Occipital lobe (tissue), 1 donor: ENCODE measurements at regions not wholly inside any gene's neighbourhood (a gene's known extent, or its start where the extent isn't known, plus 50 kb on each side); places are given as distances from the start of the nearest gene placed in this dataset.
"Not testable (repeated sequence)": the region's sequence is repeated elsewhere in the genome, so short reads cannot be mapped to it uniquely, and the experiment has no call there.

ENCODE experiments used
- DNase-seq: peaks from one replicate; lab custom pipeline; 2025; lab: John Stamatoyannopoulos, UW

DNA sequence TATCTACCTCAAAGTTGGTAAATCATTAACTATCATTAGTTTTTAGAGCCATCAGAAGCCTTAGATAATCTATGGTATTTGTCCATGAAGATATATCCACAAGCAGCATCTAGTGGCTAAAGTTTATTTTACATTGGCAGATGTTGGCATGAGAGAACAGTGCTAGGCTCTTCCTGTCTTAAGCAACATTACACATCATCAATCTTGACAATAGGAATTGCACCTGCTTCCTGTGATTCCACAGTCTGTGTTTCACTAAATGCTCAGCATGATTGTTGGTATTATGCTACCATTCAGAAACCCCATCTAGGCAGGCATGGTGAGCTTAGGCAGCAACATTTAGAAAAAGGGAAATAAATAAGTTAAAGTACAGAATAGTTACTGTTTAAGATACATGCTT, 246.6 kb downstream of the SLCO4C1 start:
- no peak for DNase-seq

DNA sequence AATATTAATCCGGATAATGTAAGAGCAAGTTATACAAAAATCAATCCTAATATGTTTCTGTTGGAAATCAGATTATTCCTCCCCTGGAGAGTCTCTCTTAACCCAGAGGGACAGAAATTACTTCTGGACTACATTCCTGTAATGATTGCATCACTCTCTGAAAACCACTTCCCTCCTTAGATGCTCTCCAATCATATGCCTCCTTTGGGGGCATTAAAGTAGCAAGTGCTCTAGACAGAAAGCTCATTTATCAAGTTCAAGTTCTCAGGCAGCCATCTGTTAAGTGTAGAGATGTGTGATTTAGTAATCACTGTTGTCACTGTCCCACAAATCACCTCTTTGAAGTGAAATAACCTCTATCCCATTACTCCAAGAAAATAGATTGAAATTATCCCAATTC, 247.1 kb downstream of the SLCO4C1 start:
- DNase-seq = no peak

DNA sequence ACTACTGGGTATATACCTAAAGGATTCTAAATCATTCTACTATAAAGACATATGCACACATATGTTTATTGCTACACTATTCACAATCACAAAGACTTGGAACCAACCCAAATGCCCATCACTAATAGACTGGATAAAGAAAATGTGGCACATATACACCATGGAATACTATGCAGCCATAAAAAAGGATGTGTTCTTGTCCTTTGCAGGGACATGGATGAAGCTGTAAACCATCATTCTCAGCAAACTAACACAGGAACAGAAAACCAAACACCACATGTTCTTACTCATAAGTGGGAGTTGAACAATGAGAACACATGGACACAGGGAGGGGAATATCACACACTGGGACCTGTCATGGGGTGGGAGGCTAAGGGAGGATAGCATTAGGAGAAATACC, 249.0 kb downstream of the SLCO4C1 start:
- DNase-seq = not testable (repeated sequence)

DNA sequence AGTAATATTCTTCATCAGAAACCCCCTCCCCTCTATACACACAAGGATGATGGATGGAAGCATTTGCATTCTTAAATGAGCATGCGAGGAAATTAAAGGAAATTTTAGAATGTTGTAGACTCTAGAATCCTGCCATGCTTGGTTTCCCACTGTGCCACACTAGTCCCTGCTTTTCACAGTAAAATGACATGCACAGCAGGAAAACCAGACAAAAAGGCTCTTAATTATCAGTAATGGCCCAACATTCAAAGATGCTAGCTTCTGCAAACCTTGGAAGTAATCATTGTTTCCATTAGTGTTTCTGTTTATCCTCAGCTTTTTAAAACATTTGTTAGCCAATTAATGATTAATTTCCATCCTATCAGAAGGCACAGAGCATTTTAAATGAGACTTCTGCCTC, 255.8 kb downstream of the SLCO4C1 start:
- no peak for DNase-seq

DNA sequence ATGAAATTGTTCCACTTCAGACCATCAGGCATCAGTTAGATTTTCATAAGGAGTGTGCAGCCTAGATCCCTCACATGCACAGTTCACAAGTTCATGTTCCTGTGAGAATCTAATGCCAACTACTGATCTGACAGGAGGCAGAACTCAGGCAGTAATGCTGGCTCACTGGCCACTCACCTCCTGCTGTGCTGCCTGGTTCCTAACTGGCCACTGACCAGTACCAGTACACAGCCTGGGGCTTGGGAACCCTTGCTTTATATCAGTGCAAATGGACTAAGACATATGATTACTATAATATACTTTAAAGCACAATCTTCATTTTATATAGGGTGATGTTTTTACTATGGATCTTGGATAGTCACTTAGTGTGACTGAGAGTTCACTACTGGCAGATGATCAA, 259.2 kb downstream of the SLCO4C1 start:
- no peak for DNase-seq

DNA sequence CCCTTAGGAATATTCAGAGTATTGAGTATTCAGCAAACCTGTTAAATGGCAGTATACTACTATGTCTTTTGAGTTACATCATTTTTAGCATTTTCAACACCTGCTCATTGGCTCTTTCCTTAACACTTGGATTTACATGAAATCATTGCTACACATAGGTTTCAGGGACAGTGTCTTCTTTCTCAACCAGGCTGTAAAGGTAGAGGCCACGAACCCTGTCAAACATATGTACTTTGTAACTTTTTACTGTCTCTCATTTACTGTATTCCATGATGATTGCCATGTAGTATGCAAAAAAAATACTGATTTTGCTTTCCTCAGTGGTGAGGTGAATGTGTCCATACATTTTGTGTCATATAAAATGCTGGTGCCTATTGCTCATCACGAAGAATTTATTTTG, 264.4 kb downstream of the SLCO4C1 start:
- no peak for DNase-seq

DNA sequence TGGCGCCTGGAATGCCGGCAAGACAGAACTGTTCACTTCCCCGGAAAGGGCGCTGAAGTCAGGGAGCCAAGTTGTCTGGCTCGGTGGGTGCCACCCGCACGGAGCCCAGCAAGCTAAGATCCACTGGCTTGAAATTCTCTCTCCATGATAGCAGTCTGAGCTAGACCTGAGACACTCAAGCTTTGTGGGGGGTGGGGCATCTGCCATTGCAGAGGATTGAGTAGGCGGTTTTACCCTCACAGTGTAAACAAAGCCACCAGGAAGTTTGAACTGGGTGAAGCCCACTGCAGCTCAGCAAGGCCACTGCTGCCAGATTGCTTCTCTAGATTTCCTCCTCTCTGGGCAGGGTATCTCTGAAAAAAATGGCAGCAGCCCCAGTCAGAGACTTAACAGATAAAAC, 277.4 kb downstream of the SLCO4C1 start:
- no peak for DNase-seq

DNA sequence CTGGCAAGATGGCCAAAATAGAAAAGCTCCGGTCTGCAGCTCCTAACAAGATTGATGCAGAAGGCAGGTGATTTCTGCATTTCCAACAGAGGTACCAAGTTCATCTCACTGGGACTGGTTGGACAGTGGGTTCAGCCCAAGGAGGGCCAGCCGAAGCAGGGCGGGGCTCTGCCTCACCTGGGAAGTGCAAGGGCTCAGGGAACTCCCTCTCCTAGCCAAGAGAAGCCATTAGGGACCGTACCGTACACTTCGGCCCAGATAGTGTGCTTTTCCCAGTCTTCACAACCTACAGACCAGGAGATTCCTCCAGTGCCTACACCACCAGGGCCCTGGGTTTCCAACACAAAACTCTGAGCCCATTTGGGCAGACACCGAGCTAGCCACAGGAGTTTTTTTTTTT, 277.8 kb downstream of the SLCO4C1 start:
- DNase-seq = no peak

DNA sequence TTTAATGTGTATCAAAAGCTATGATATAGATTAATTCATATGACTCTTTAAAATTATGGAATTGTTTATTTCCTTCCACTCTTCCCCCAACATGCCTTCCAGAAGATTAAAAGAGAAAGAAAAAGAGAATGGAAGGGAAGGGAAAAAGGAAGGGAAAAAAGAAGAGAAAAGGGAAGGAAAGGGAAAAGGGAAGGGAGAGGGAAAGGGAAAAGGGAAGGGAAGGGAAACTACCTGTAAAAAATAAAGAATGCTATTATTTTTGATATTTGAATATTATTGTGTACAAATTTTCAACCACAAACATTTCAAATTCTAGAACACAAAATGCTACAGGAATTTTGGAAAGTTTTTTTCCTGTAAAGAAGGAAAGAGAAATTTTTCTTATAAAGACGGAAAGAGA, 281.7 kb downstream of the SLCO4C1 start:
- DNase-seq = no peak

DNA sequence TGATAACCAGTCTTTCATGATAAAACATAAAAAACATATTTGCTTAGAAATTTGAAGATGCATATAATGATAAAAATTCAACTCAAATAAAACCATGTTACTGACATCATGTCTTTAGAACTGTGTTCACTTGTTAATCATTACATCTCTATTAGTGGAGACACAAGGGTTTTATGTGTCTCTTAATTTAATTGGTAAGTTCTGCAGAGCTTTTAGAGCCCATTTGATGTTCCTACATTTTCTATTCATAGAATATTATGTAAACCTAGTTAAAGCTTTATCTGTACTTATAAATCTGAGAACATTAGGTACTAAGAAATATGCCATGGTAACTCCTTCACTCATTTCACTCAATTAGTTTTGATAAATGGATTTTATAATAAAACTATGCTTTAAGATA, 285.4 kb downstream of the SLCO4C1 start:
- no peak for DNase-seq

DNA sequence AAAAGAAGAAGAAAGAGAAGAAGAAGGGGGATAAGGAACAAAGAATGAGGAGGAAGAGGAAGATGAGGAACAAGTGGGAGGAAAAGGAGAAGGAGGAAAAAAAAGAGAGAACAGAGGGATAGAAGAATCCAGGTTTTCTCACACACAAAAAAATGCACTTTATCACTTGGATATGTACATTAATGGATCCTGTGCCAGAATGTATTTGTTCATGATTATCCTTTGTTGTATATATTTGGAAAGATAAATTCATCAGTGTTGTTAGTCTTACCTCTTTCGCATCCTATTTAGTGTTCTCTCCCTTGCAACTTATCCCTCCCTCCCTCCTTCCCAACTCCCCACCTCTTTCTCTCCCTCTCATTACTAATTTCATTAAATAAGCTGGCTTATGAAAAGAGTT, 298.8 kb downstream of the SLCO4C1 start:
- no peak for DNase-seq

DNA sequence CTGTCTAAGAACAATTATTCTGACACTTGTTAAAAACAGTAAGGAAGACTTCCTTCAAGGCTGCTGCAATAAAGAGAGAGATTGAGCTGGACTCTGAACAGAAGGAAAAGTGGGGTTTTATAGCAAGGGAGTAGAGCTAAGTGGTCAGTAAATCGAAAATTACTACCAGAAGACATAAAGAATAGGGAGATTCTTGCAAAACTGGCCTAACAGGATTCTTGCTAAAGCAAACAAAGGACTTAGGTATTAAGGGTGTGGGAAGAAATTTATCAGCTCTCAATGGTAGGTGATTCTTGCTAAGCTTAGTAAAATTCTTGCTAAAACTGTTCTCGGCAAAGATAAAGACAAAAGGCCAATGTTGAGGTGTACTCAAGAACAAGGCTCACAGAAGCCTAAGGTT, 300.5 kb downstream of the SLCO4C1 start:
- DNase-seq = no peak

DNA sequence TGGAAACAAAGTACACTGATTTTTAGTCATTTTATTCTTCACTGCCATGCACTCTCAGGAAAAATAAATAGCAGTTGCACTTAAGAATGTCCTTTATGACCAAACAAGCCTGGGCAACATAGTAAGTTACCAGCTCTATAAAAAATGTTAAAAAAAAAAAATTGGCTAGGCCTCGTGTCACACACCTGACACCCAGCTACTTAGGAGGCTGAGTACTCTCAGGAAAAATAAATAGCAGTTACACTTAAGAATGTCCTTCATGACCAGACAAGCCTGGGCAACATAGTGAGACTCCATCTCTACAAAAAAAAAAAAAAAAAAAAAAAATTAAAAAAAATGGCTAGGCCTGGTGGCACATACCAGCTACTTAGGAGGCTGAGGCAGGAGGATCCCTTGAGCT, 304.6 kb downstream of the SLCO4C1 start:
- no peak for DNase-seq

DNA sequence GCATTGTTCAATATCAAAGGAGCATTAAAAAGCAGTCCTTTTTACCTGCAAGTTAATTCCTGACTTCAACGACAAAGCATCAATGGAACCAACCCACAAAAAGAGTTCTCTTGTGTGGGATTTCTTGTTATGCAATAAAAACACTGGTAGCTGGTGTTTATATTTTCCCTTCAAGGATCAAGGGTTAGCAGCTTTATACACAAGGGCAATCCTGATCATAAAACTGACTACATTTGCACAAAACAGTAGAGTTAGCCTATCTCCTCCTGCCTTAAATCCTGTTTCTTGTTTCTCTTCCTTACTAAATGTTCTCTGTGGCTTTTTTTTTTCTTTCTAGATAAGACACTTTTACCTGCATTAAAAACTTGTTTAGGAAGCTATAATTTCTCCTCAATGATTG, 306.4 kb downstream of the SLCO4C1 start:
- DNase-seq = no peak

DNA sequence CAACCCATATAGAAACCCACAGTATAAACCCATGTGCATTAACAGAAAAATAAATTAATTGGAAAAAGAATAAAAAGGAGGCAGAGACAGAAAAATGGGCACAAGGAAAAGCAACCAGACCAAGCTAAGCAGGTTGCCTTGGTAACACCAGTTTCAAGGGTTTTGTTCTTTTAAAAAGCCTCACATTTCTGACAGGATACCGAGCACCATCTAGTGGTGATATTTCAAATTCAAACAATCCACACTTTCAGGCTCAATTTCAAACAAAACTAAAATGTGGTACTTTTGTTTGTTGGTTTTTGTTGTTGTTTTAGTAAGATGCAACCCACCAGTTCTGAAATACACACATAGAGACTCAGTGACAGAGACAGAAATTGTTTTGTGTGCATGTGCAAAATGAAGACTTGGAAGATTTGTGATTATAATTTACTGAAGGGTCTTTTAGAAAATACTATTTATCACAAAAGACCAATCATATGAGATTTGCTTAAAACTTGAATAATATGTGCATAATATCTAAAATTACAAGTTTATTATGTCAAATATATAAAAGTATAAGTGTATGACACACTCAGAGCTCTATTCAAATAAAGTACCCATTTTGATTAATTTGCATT, 318.2 kb downstream of the SLCO4C1 start:
- no peak for DNase-seq

DNA sequence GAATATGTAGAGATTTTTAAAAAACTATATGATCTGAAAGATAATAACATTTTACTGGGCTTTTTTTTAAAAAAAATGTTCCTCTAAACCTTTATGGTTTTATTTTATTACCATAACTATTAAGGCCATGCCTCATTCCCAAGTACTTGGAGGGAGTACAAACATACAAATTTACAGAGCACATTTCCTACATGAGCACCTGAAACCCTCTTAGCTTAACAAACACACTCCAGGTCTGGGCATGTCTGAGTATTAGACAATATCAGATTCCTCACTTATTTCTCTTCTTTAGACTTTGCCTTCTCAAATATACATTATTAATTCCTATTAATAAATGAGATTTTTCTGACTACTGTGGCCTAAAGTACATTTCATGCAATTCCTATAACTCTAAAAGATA, 319.2 kb downstream of the SLCO4C1 start:
- DNase-seq = no peak

DNA sequence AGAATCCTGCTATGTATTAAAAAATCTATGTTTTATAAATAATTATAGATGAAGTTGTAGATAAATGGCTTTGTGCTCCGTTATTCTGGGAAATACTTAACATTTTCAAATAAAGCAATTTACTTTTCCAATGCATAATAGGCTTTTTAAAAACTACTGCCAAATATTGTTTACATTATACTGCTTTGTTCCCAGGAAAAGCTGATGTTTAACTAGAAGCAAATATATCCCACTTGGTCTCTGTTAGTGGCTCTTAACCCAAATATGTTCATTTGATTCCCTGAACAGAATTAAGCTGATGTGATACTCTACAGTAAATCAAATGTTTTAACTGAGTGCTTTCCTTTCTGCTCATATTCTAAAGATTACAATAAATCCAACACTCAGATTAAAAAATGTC, 326.3 kb downstream of the SLCO4C1 start:
- DNase-seq = no peak

DNA sequence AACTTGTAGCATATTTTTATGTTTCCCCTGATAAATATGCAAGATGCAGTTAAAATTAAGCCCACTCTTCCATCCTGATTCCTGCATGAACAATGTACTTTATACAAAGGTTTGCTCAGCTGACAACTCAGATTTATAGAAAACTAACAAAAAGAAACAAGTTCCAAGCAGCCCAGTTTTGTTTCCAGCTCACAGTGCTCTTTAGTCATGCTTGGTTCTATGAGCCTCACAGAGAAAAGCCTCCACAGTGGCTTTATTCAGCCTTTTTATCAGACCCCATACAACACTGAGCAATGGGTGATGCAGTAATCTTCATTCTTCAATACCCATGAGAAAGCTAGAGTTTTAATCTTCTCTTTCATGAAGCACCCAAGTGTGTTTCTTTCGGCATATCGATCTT, 329.6 kb downstream of the SLCO4C1 start:
- DNase-seq = no peak

DNA sequence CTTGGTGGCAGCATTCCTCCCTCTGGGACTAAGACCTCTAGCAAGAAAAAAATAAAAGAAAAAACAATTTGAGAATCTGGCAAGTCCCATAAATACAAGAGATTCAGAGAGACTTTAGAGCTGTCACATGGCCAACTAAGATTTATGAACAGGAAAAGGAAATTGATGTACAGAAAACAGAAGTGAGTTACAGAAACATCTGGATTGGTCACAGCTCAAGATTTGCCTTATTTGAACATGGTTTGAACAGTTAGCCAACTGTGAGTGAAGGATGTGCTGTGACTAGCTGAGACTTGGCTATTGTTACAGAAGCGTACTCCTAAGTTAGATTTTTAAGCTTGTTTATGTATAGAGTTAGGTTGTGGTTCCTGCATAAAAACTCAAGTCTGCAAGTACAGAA, 340.2 kb downstream of the SLCO4C1 start:
- no peak for DNase-seq

DNA sequence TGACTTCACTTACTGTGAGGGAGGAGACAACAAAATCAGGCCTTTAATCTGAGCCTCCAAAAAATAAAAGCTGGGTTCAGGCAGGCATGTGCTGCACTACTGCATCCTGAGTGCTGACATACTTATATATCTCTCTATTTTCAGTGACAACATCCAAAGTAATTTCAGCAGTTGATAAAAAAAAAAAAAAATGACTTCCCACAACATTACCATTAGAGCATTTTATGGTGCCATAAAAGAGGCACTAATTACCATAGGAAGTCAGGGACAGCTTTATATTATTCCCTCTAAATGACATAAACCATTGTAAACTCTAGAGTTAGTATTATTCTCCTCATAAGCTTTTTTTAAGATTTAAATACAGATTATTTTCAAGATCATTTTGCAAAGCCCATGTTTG, 346.1 kb downstream of the SLCO4C1 start:
- DNase-seq = no peak

DNA sequence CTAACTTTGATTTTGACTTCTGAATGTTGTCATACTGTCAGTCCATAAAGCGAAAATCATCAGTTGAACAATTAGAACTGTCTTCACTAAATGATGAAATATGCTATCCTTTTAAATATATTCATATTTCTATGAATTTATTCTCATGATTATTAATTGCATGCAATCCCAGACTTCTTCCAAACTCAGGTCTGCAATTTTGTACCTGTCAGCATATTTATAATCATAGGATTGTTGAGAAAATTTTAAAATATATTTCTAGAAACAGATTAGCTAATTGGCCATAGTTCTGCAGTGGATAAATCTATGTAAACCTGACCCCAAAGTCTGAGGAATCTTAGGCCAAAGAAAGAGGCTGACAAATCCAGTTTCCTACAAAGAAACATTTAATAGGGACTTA, 347.5 kb downstream of the SLCO4C1 start:
- no peak for DNase-seq

DNA sequence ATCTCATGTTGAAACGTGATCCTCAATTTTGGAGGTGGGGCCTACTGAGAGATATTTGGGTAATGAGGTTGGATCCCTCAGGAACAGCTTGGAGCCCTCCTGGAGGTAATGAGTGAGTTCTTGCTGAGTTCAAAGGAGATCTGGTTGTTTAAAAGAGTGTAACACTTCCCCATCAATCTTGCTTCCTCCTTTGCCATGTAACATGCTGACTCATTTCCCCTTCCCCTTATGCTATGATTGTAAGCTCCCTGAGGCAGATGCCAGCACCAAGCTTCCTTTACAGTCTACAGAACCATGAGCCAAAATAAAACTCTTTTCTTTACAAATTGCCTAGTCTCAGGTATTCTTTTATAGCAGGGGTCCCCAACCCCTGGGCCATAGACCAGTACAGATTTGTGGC, 352.3 kb downstream of the SLCO4C1 start:
- DNase-seq = no peak

DNA sequence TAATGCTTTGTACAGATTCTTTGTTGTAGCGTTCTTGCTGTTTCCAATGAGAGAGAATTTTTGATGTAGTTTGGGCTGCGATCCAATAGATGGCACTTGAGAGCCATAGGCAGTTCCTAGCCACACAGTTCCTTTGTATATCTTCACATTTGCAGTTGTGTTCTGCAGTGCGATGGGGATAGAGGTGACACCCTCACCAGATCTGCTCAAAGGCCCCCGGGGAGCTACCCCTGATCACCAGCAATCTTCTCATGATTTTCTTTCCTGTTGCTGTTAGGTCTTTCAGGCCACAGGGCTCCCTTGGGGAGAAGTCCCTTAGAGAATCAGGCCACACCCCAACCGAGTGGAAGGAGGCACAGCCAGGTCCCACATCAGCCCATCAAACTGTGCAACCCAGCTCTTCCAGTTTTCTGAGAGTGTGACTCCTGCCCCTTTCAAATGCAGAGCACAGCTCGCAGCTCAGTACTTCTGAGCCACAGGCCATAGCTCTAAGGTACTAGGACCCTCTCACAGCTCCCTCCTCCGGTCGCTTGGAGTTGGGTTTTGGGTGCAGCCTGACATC, 353.7 kb downstream of the SLCO4C1 start:
- no peak for DNase-seq

DNA sequence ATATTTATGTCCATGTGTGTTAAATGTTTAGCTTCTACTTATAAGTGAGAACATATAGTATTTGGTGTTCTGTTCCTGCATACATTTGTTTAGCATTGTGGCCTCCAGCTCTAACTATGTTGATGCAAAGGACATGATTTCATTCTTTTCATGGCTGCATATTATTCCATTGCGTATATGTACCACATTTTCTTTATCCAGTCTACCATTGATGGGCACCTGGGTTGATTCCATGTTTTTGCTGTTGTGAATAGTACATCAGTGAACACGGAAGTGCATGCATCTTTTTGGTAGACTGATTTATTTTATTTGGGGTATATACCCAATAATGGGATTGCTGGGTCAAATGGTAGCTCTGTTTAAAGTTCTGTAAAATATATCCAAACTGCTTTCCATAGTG, 359.0 kb downstream of the SLCO4C1 start:
- no peak for DNase-seq
